Parathyroid adenoma (tissue), 2 donors: ENCODE measurements at regions not wholly inside any gene's neighbourhood (a gene's known extent, or its start where the extent isn't known, plus 50 kb on each side); places are given as distances from the start of the nearest gene placed in this dataset.

Experiments
- H2AFZ ChIP-seq: fragments of 300-600 bp; sonication (generic); one replicate; pipeline ENCODE4 v1.7.0; 2017; ENCODE audit warnings: antibody characterized with exemption, mild to moderate bottlenecking
- H3K27ac ChIP-seq: fragments of 300-600 bp; sonication (generic); one replicate; pipeline ENCODE4 v1.7.0; 2017
- H3K27me3 ChIP-seq: fragments of 300-600 bp; sonication (generic); one replicate; pipeline ENCODE4 v1.7.0; 2017; ENCODE audit warnings: low read length; ENCODE audit not compliant: control insufficient read depth, insufficient read depth
- H3K36me3 ChIP-seq: fragments of 300-600 bp; sonication (generic); one replicate; pipeline ENCODE4 v1.7.0; 2017; ENCODE audit warnings: low read length; ENCODE audit not compliant: control insufficient read depth, insufficient read depth
- H3K4me1 ChIP-seq: fragments of 300-600 bp; sonication (generic); one replicate; pipeline ENCODE4 v1.7.0; 2017; ENCODE audit warnings: control low read depth
- H3K4me2 ChIP-seq: fragments of 300-600 bp; sonication (generic); one replicate; pipeline ENCODE4 v1.7.0; 2017; ENCODE audit warnings: low read length
- H3K4me3 ChIP-seq: fragments of 300-600 bp; sonication (generic); one replicate; pipeline ENCODE4 v1.7.0; 2017; ENCODE audit warnings: low read depth, low read length
- H3K79me2 ChIP-seq: fragments of 300-600 bp; sonication (generic); one replicate; pipeline ENCODE4 v1.7.0; 2017; ENCODE audit warnings: control low read depth
- H3K9ac ChIP-seq: fragments of 300-600 bp; sonication (generic); one replicate; pipeline ENCODE4 v1.7.0; 2017; ENCODE audit warnings: mild to moderate bottlenecking
- H3K9me3 ChIP-seq: fragments of 300-600 bp; sonication (generic); one replicate; pipeline ENCODE4 v1.7.0; 2017; ENCODE audit warnings: low read length; ENCODE audit not compliant: control insufficient read depth
- TF ChIP-seq, protein P1 (sequence below): fragments of 300-600 bp; sonication (generic); IDR thresholded peaks from one replicate; pipeline ENCODE4 v1.7.0; 2017; ENCODE audit warnings: antibody characterized with exemption, mild to moderate bottlenecking
- donor health status: primary hyperparathyroidism.

DNA sequence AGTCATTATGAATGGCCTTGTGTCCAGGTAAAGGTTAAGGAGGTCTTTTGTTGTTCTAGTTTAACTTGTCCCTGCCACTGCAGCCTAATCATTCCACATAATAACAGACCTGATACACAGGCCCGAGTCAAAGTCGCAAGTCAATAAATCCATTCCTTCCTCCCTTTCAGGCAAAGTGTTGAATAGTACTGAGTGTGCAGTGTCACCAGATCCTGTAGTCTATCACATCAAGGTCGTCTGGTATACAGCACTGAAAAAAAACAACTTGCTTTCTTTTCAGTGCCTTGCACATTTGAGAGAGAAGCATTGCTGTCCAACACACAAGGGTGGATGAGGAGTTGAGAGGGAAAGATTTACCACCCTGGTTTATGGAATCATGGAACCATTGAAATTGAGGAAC, 606.2 kb downstream of the BCL11A start:
- H3K9ac ChIP-seq = no peak overlapping the region
- H3K4me2 ChIP-seq = no peak overlapping the region
- H2AFZ ChIP-seq = no peak overlapping the region
- no peaks in the 10 kb centered on the region for H3K79me2 ChIP-seq
- no peaks in the 10 kb centered on the region for H3K27me3 ChIP-seq
- no peaks in the 10 kb centered on the region for H3K4me1 ChIP-seq
- H3K9me3 ChIP-seq = no peaks in the 10 kb centered on the region
- H3K4me3 ChIP-seq = no peak overlapping the region
- no peak overlapping the region for H3K27ac ChIP-seq
- TF ChIP-seq, protein P1, sequence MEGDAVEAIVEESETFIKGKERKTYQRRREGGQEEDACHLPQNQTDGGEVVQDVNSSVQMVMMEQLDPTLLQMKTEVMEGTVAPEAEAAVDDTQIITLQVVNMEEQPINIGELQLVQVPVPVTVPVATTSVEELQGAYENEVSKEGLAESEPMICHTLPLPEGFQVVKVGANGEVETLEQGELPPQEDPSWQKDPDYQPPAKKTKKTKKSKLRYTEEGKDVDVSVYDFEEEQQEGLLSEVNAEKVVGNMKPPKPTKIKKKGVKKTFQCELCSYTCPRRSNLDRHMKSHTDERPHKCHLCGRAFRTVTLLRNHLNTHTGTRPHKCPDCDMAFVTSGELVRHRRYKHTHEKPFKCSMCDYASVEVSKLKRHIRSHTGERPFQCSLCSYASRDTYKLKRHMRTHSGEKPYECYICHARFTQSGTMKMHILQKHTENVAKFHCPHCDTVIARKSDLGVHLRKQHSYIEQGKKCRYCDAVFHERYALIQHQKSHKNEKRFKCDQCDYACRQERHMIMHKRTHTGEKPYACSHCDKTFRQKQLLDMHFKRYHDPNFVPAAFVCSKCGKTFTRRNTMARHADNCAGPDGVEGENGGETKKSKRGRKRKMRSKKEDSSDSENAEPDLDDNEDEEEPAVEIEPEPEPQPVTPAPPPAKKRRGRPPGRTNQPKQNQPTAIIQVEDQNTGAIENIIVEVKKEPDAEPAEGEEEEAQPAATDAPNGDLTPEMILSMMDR = no peak
- no peaks in the 10 kb centered on the region for H3K36me3 ChIP-seq

DNA sequence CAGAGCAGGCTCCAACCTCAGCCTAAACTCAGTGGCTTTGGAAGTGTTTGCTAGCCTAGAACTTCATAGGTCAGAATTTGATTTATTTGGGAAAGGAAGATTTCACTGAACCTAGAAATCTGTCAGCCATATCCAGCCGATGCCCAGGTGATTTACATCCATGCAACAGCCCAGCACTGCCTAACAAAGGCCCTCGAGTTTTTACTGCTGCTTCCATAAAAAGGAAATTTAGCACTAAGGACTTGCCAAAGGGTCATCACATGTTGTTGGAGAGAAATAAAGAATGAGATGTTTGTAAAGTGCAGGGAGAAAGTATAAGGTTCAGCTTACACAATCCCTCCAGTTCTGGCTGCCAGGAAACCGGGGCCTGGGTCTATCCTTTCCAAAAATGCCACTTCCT, 614.2 kb downstream of the BCL11A start:
- H3K9me3 ChIP-seq = no peaks in the 10 kb centered on the region
- H3K4me3 ChIP-seq = no peak overlapping the region
- H3K79me2 ChIP-seq = no peaks in the 10 kb centered on the region
- TF ChIP-seq, protein P1 = no peak
- no peaks in the 10 kb centered on the region for H3K27me3 ChIP-seq
- no peak overlapping the region for H2AFZ ChIP-seq
- H3K36me3 ChIP-seq = no peaks in the 10 kb centered on the region
- H3K4me1 ChIP-seq = no peaks in the 10 kb centered on the region
- H3K9ac ChIP-seq = no peak overlapping the region
- H3K4me2 ChIP-seq = no peak overlapping the region
- H3K27ac ChIP-seq = no peak overlapping the region

DNA sequence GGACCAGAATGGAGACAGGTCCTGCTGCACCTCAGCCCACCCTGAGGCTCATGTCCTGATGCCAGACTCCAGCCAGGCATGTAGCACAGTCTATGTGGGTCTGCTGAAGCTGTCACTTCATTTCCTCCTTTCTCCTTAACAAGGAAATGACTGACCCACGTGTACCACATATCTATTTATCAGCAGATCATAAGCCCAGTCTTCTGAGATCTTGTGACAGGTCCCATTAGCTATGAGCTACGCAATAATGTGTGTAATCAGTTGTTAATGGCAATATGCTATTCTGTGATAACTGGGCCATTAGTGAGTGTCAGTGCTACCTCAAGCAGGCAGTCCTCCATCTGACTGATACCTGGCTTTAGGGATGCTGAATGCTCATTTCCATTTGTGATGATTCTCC, 615.3 kb downstream of the BCL11A start:
- Histone ChIP-seq H3K4me3 (no peak overlapping the region), H2AFZ (no peak overlapping the region), H3K79me2 (no peaks in the 10 kb centered on the region), H3K9ac (no peak overlapping the region), H3K9me3 (no peaks in the 10 kb centered on the region), H3K27me3 (no peaks in the 10 kb centered on the region), H3K4me1 (no peaks in the 10 kb centered on the region), H3K36me3 (no peaks in the 10 kb centered on the region), H3K4me2 (no peak overlapping the region), H3K27ac (no peak overlapping the region)
- TF ChIP-seq, protein P1 = no peak

DNA sequence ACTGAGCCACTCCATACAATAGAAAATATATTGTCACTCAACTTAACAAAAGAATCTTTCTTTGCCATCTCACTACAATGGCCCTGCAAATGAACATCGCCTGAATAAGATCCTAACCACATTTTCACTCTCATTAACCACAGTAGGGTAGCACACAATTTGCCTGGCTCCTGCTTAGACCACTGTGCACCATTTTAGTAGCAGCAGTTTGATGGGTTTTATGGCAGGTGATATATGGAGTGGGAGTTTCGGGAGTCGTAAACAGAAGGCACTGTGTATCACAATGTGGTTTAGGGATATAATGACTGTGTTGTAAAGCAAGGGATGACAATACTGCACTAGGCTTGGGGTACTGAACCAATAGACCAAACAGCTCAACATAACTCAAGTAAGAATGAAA, 617.4 kb downstream of the BCL11A start:
- Histone ChIP-seq H3K4me2 (no peak overlapping the region), H3K27ac (no peak overlapping the region), H3K9me3 (no peaks in the 10 kb centered on the region), H3K4me3 (no peak overlapping the region), H3K9ac (no peak overlapping the region), H3K79me2 (no peaks in the 10 kb centered on the region), H3K36me3 (peaks cover 3% of the 10 kb centered on the region), H2AFZ (no peak overlapping the region), H3K4me1 (no peaks in the 10 kb centered on the region), H3K27me3 (no peaks in the 10 kb centered on the region)
- TF ChIP-seq, protein P1 = no peak

DNA sequence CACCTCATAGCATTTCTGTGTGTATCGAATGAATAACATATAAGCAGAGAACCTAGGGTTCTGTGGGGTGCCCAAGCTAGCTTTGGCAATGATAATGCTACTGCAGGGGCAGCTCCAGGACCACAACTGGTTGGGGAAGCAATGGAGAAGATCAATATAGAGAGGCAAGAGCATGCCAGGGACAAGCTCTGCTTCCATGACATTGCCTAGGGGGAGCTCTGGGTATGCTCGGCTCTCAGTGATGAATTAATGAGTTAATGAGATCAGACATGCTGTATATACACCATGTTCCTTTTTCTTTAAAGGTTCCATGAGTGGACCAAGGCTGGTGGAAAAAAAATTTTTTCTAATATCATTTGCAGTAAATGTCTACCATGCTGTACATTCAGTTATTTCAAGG, 618.4 kb downstream of the BCL11A start:
- H3K9ac ChIP-seq = no peak overlapping the region
- no peak overlapping the region for H3K4me3 ChIP-seq
- H3K4me1 ChIP-seq = no peaks in the 10 kb centered on the region
- H3K79me2 ChIP-seq = no peaks in the 10 kb centered on the region
- no peak overlapping the region for H3K27ac ChIP-seq
- H3K4me2 ChIP-seq = no peak overlapping the region
- no peaks in the 10 kb centered on the region for H3K27me3 ChIP-seq
- H2AFZ ChIP-seq = no peak overlapping the region
- H3K9me3 ChIP-seq = no peaks in the 10 kb centered on the region
- TF ChIP-seq, protein P1 = no peak
- H3K36me3 ChIP-seq = peaks cover 3% of the 10 kb centered on the region
